ENCODE measurements at regions not wholly inside any gene's neighbourhood (a gene's known extent, or its start where the extent isn't known, plus 50 kb on each side); places are given as distances from the start of the nearest gene placed in this dataset.
"Not testable (repeated sequence)": the region's sequence is repeated elsewhere in the genome, so short reads cannot be mapped to it uniquely, and the experiment has no call there.

- 67% methylated on average over 1 of the region's 6 CpGs for WGBS (ENCODE audit: insufficient coverage)
- H3K27ac ChIP-seq (ENCODE audit: low read length); H3K9me3 ChIP-seq (replicated peaks; ENCODE audit: control insufficient read depth, low read depth, low read length); DNase-seq; H3K27me3 ChIP-seq (ENCODE audit: control insufficient read depth, insufficient read depth, low read length); H3K4me1 ChIP-seq (ENCODE audit: control insufficient read depth, insufficient read depth, low read length); H3K4me3 ChIP-seq (ENCODE audit: low read length); H3K36me3 ChIP-seq (ENCODE audit: control insufficient read depth, insufficient read depth, low read length): not testable (repeated sequence)
Measured at GRCh38 chr16:10272250-10272854, 90.1 kb upstream of the GRIN2A start.

GRCh38 chr16:10275214-10275996 is 93.2 kb upstream of the GRIN2A start:
- 79% methylated on average over 7 of the region's 13 CpGs for WGBS (ENCODE audit: insufficient coverage)
- not testable (repeated sequence) for H3K27me3 ChIP-seq (ENCODE audit: control insufficient read depth, insufficient read depth, low read length); H3K4me3 ChIP-seq (ENCODE audit: low read length); H3K9me3 ChIP-seq (replicated peaks; ENCODE audit: control insufficient read depth, low read depth, low read length); H3K4me1 ChIP-seq (ENCODE audit: control insufficient read depth, insufficient read depth, low read length); H3K36me3 ChIP-seq (ENCODE audit: control insufficient read depth, insufficient read depth, low read length); DNase-seq; H3K27ac ChIP-seq (ENCODE audit: low read length)

- Histone ChIP-seq H3K27ac (ENCODE audit: low read length) (no peak overlapping the region), H3K27me3 (ENCODE audit: control insufficient read depth, insufficient read depth, low read length) (no peaks in the 10 kb centered on the region), H3K36me3 (ENCODE audit: control insufficient read depth, insufficient read depth, low read length) (no peaks in the 10 kb centered on the region), H3K4me3 (ENCODE audit: low read length) (no peak overlapping the region), H3K9me3 (replicated peaks; ENCODE audit: control insufficient read depth, low read depth, low read length) (peaks cover 3% of the 10 kb centered on the region), H3K4me1 (ENCODE audit: control insufficient read depth, insufficient read depth, low read length) (no peaks in the 10 kb centered on the region)
- WGBS (ENCODE audit: insufficient coverage), result 82% methylated on average over 18 of the region's 18 CpGs
- DNase-seq, result no peak
Measured at GRCh38 chr16:10277597-10277996, 95.4 kb upstream of the GRIN2A start.

GRCh38 chr16:10280262-10281170 is 98.3 kb upstream of the GRIN2A start:
- no peak for DNase-seq
- H3K27me3 ChIP-seq (ENCODE audit: control insufficient read depth, insufficient read depth, low read length), result no peaks in the 10 kb centered on the region
- H3K27ac ChIP-seq (ENCODE audit: low read length), result no peak overlapping the region
- no peak overlapping the region for H3K4me3 ChIP-seq (ENCODE audit: low read length)
- 34% methylated on average over 11 of the region's 11 CpGs for WGBS (ENCODE audit: insufficient coverage)
- no peaks in the 10 kb centered on the region for H3K36me3 ChIP-seq (ENCODE audit: control insufficient read depth, insufficient read depth, low read length)
- no peaks in the 10 kb centered on the region for H3K4me1 ChIP-seq (ENCODE audit: control insufficient read depth, insufficient read depth, low read length)
- peaks cover 3% of the 10 kb centered on the region for H3K9me3 ChIP-seq (replicated peaks; ENCODE audit: control insufficient read depth, low read depth, low read length)

- no peak overlapping the region for H3K27ac ChIP-seq (ENCODE audit: low read length)
- H3K27me3 ChIP-seq (ENCODE audit: control insufficient read depth, insufficient read depth, low read length), result no peaks in the 10 kb centered on the region
- 57% methylated on average over 2 of the region's 3 CpGs for WGBS (ENCODE audit: insufficient coverage)
- H3K36me3 ChIP-seq (ENCODE audit: control insufficient read depth, insufficient read depth, low read length), result no peaks in the 10 kb centered on the region
- no peak overlapping the region for H3K4me3 ChIP-seq (ENCODE audit: low read length)
- no peaks in the 10 kb centered on the region for H3K4me1 ChIP-seq (ENCODE audit: control insufficient read depth, insufficient read depth, low read length)
- peaks cover 3% of the 10 kb centered on the region for H3K9me3 ChIP-seq (replicated peaks; ENCODE audit: control insufficient read depth, low read depth, low read length)
- DNase-seq, result no peak
Measured at GRCh38 chr16:10282367-10282766, 100.1 kb upstream of the GRIN2A start.

GRCh38 chr16:10283246-10283645 is 101.0 kb upstream of the GRIN2A start:
- H3K4me3 ChIP-seq (ENCODE audit: low read length); H3K36me3 ChIP-seq (ENCODE audit: control insufficient read depth, insufficient read depth, low read length); H3K27ac ChIP-seq (ENCODE audit: low read length); H3K4me1 ChIP-seq (ENCODE audit: control insufficient read depth, insufficient read depth, low read length); H3K9me3 ChIP-seq (replicated peaks; ENCODE audit: control insufficient read depth, low read depth, low read length); DNase-seq; H3K27me3 ChIP-seq (ENCODE audit: control insufficient read depth, insufficient read depth, low read length): not testable (repeated sequence)
- 58% methylated on average over 8 of the region's 8 CpGs for WGBS (ENCODE audit: insufficient coverage)

GRCh38 chr16:10290467-10291105 is 95.3 kb upstream of the ATF7IP2 start:
- not testable (repeated sequence) for H3K4me3 ChIP-seq (ENCODE audit: low read length); H3K4me1 ChIP-seq (ENCODE audit: control insufficient read depth, insufficient read depth, low read length); H3K9me3 ChIP-seq (replicated peaks; ENCODE audit: control insufficient read depth, low read depth, low read length); H3K27ac ChIP-seq (ENCODE audit: low read length); H3K27me3 ChIP-seq (ENCODE audit: control insufficient read depth, insufficient read depth, low read length); H3K36me3 ChIP-seq (ENCODE audit: control insufficient read depth, insufficient read depth, low read length); DNase-seq
- WGBS (ENCODE audit: insufficient coverage), result no CpG with 5 or more reads among the region's 2 CpGs

GRCh38 chr16:10292197-10292596 is 93.7 kb upstream of the ATF7IP2 start:
- not testable (repeated sequence) for H3K4me3 ChIP-seq (ENCODE audit: low read length); H3K36me3 ChIP-seq (ENCODE audit: control insufficient read depth, insufficient read depth, low read length); H3K27ac ChIP-seq (ENCODE audit: low read length); H3K27me3 ChIP-seq (ENCODE audit: control insufficient read depth, insufficient read depth, low read length); DNase-seq; H3K4me1 ChIP-seq (ENCODE audit: control insufficient read depth, insufficient read depth, low read length); H3K9me3 ChIP-seq (replicated peaks; ENCODE audit: control insufficient read depth, low read depth, low read length)
- 86% methylated on average over 9 of the region's 9 CpGs for WGBS (ENCODE audit: insufficient coverage)

GRCh38 chr16:10292976-10293375 is 92.9 kb upstream of the ATF7IP2 start:
- not testable (repeated sequence) for H3K9me3 ChIP-seq (replicated peaks; ENCODE audit: control insufficient read depth, low read depth, low read length); H3K4me3 ChIP-seq (ENCODE audit: low read length); DNase-seq; H3K27ac ChIP-seq (ENCODE audit: low read length); H3K27me3 ChIP-seq (ENCODE audit: control insufficient read depth, insufficient read depth, low read length); H3K36me3 ChIP-seq (ENCODE audit: control insufficient read depth, insufficient read depth, low read length); H3K4me1 ChIP-seq (ENCODE audit: control insufficient read depth, insufficient read depth, low read length)
- WGBS (ENCODE audit: insufficient coverage), result 92% methylated on average over 4 of the region's 5 CpGs

GRCh38 chr16:10294153-10294552 is 91.7 kb upstream of the ATF7IP2 start:
- WGBS (ENCODE audit: insufficient coverage), result 54% methylated on average over 2 of the region's 3 CpGs
- DNase-seq, result not testable (repeated sequence)

More at GRCh38 chr16:10294153-10294552, 91.7 kb upstream of the ATF7IP2 start:
- not testable (repeated sequence) for H3K27ac ChIP-seq (ENCODE audit: low read length); H3K4me1 ChIP-seq (ENCODE audit: control insufficient read depth, insufficient read depth, low read length); H3K27me3 ChIP-seq (ENCODE audit: control insufficient read depth, insufficient read depth, low read length); H3K36me3 ChIP-seq (ENCODE audit: control insufficient read depth, insufficient read depth, low read length); H3K4me3 ChIP-seq (ENCODE audit: low read length); H3K9me3 ChIP-seq (replicated peaks; ENCODE audit: control insufficient read depth, low read depth, low read length)

Data from muscle of leg (tissue), 3 donors.